ENCODE measurements at regions not wholly inside any gene's neighbourhood (a gene's known extent, or its start where the extent isn't known, plus 50 kb on each side); places are given as distances from the start of the nearest gene placed in this dataset.

- Histone ChIP-seq H3K36me3 (ENCODE audit: insufficient read depth, low read length) (no peaks in the 10 kb centered on the region), H3K27me3 (ENCODE audit: control insufficient read depth in 1 of 2, insufficient read depth in 2 of 2, low read length in 2 of 2) (no peaks in the 10 kb centered on the region), H3K4me1 (ENCODE audit: insufficient read depth, low read length) (no peaks in the 10 kb centered on the region), H3K27ac (ENCODE audit: low read depth in 1 of 2, low read length in 2 of 2) (no peak overlapping the region), H3K9me3 (ENCODE audit: control insufficient read depth in 1 of 2, insufficient read depth in 1 of 2, low read length in 2 of 2) (no peaks in the 10 kb centered on the region), H3K4me3 (ENCODE audit: low read length) (no peak overlapping the region)
- H3K9me3 Mint-ChIP-seq: peaks cover 10% of the 10 kb centered on the region
- H3K4me1 Mint-ChIP-seq (ENCODE audit: low read depth): no peaks in the 10 kb centered on the region
- TF ChIP-seq, protein P1, sequence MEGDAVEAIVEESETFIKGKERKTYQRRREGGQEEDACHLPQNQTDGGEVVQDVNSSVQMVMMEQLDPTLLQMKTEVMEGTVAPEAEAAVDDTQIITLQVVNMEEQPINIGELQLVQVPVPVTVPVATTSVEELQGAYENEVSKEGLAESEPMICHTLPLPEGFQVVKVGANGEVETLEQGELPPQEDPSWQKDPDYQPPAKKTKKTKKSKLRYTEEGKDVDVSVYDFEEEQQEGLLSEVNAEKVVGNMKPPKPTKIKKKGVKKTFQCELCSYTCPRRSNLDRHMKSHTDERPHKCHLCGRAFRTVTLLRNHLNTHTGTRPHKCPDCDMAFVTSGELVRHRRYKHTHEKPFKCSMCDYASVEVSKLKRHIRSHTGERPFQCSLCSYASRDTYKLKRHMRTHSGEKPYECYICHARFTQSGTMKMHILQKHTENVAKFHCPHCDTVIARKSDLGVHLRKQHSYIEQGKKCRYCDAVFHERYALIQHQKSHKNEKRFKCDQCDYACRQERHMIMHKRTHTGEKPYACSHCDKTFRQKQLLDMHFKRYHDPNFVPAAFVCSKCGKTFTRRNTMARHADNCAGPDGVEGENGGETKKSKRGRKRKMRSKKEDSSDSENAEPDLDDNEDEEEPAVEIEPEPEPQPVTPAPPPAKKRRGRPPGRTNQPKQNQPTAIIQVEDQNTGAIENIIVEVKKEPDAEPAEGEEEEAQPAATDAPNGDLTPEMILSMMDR (IDR thresholded peaks at IDR 0.05): no peak
- POLR2A ChIA-PET: no interaction called here
- CTCF ChIA-PET: no interaction called here
- ATAC-seq (ENCODE audit: poor library complexity): no peak
- H3K27me3 Mint-ChIP-seq: peaks cover under 1% of the 10 kb centered on the region
- H3K4me3 Mint-ChIP-seq: no peak overlapping the region
- H3K27ac Mint-ChIP-seq: no peak overlapping the region
- intact Hi-C loops (cut with DNase I, micrococcal nuclease): no loop called here
- no peak for DNase-seq
- H3K36me3 Mint-ChIP-seq (ENCODE audit: low read depth): no peaks in the 10 kb centered on the region
These were observed 292.9 kb downstream of the PRDM5 start for GRCh38 chr4:120629546-120630108.

DNA sequence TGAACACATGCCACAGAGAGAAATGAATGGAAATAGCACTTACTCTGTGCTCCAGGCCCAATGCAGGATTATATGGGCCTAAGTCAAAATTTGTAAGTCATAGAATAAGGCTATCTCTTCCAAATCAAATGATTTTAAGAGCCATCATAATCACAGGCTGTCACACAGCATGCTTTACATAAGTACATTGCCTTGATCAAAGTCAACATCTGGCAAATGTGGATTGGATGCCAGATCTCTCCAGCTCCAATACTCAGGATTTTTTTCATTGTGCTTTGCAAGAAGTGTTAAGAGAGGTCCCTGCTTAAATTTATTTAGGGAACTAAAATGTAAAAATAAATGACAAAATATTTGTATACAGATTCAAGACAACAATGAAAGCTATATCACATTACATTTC is 299.9 kb downstream of the PRDM5 start:
- Mint-ChIP-seq H3K36me3 (ENCODE audit: low read depth) (no peaks in the 10 kb centered on the region), H3K4me3 (no peak overlapping the region), H3K27me3 (peaks cover 18% of the 10 kb centered on the region), H3K4me1 (ENCODE audit: low read depth) (no peaks in the 10 kb centered on the region), H3K9me3 (peaks cover 3% of the 10 kb centered on the region), H3K27ac (no peak overlapping the region)
- ChIA-PET CTCF (no interaction called here), POLR2A (no interaction called here)
- no peaks in the 10 kb centered on the region for H3K27me3 ChIP-seq (ENCODE audit: control insufficient read depth in 1 of 2, insufficient read depth in 2 of 2, low read length in 2 of 2)
- no peaks in the 10 kb centered on the region for H3K9me3 ChIP-seq (ENCODE audit: control insufficient read depth in 1 of 2, insufficient read depth in 1 of 2, low read length in 2 of 2)
- H3K36me3 ChIP-seq (ENCODE audit: insufficient read depth, low read length): no peaks in the 10 kb centered on the region
- DNase-seq: no peak
- TF ChIP-seq, protein P1 (IDR thresholded peaks at IDR 0.05): no peak
- ATAC-seq (ENCODE audit: poor library complexity): no peak
- H3K4me3 ChIP-seq (ENCODE audit: low read length): no peak overlapping the region
- H3K27ac ChIP-seq (ENCODE audit: low read depth in 1 of 2, low read length in 2 of 2): no peak overlapping the region
- intact Hi-C loops (cut with DNase I, micrococcal nuclease): no loop called here
- H3K4me1 ChIP-seq (ENCODE audit: insufficient read depth, low read length): no peaks in the 10 kb centered on the region

- TF ChIP-seq, protein P1 (IDR thresholded peaks at IDR 0.05): no peak
- no peaks in the 10 kb centered on the region for H3K4me1 ChIP-seq (ENCODE audit: insufficient read depth, low read length)
- intact Hi-C loops (cut with DNase I, micrococcal nuclease): no loop called here
- Mint-ChIP-seq H3K36me3 (ENCODE audit: low read depth) (no peaks in the 10 kb centered on the region), H3K4me1 (ENCODE audit: low read depth) (no peaks in the 10 kb centered on the region), H3K27ac (no peak overlapping the region), H3K9me3 (no peaks in the 10 kb centered on the region), H3K27me3 (peaks cover 4% of the 10 kb centered on the region), H3K4me3 (no peak overlapping the region)
- DNase-seq (no peak), ATAC-seq (ENCODE audit: poor library complexity) (no peak)
- H3K27me3 ChIP-seq (ENCODE audit: control insufficient read depth in 1 of 2, insufficient read depth in 2 of 2, low read length in 2 of 2): no peaks in the 10 kb centered on the region
- H3K27ac ChIP-seq (ENCODE audit: low read depth in 1 of 2, low read length in 2 of 2): no peak overlapping the region
- H3K36me3 ChIP-seq (ENCODE audit: insufficient read depth, low read length): no peaks in the 10 kb centered on the region
- H3K9me3 ChIP-seq (ENCODE audit: control insufficient read depth in 1 of 2, insufficient read depth in 1 of 2, low read length in 2 of 2): no peaks in the 10 kb centered on the region
- POLR2A ChIA-PET: no interaction called here
- CTCF ChIA-PET: no interaction called here
- no peak overlapping the region for H3K4me3 ChIP-seq (ENCODE audit: low read length)
These were observed 305.4 kb downstream of the PRDM5 start for GRCh38 chr4:120617171-120617570.
